ENCODE measurements at regions not wholly inside any gene's neighbourhood (a gene's known extent, or its start where the extent isn't known, plus 50 kb on each side); places are given as distances from the start of the nearest gene placed in this dataset.

GRCh38 chr15:96581371-96581770 lies 250.9 kb downstream of the NR2F2 start:
- Histone ChIP-seq H3K4me2 (ENCODE audit: insufficient read depth, low read length) (no peak overlapping the region), H3K9me1 (replicated peaks; ENCODE audit: control insufficient read depth, extremely low read depth, insufficient read depth, low read length) (no peaks in the 10 kb centered on the region), H4K20me1 (replicated peaks; ENCODE audit: control insufficient read depth, extremely low read depth, insufficient read depth, low read length) (no peaks in the 10 kb centered on the region), H3K9me3 (replicated peaks; ENCODE audit: control insufficient read depth, insufficient read depth, low read length) (no peaks in the 10 kb centered on the region), H3K79me2 (ENCODE audit: control insufficient read depth, insufficient read depth, low read length) (no peaks in the 10 kb centered on the region), H3K36me3 (ENCODE audit: control insufficient read depth in 2 of 2, extremely low read depth in 1 of 2, insufficient read depth in 2 of 2, low read length in 2 of 2) (no peaks in the 10 kb centered on the region), H3K27ac (ENCODE audit: insufficient read depth, low read depth, low read length) (no peak overlapping the region), H3K9ac (replicated peaks; ENCODE audit: extremely low read depth, insufficient read depth, low read length) (no peak overlapping the region), H3K4me1 (ENCODE audit: control insufficient read depth, extremely low read depth, insufficient read depth, low read length) (no peaks in the 10 kb centered on the region), H3K4me3 (replicated peaks in 1 of 3; ENCODE audit: insufficient read depth in 1 of 3, low read depth in 1 of 3, low read length in 3 of 3) (no peak overlapping the region), H2AFZ (ENCODE audit: low read depth, low read length) (no peak overlapping the region), H3K27me3 (ENCODE audit: control insufficient read depth in 2 of 2, insufficient read depth in 2 of 2, low read length in 2 of 2) (peaks cover 0 to 1% of the 10 kb centered on the region in 2 experiments)
- intact Hi-C loops (cut with micrococcal nuclease) (loop anchor here (10.0 kb wide), 2 partner anchors 1173 to 1407 kb away; no protein-coding TSS in a partner anchor), dilution Hi-C loops (cut with MboI; ENCODE audit: extremely low pct_ligation_motif_present, low sequenced_read_pairs) (no loop called here)
- POLR2A ChIA-PET, result no interaction called here
- TF ChIP-seq, protein P1, sequence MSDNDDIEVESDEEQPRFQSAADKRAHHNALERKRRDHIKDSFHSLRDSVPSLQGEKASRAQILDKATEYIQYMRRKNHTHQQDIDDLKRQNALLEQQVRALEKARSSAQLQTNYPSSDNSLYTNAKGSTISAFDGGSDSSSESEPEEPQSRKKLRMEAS (IDR thresholded peaks at IDR 0.05; ENCODE audit: insufficient read depth, insufficient read length), result no peak
- TF ChIP-seq CTCF (IDR thresholded peaks at IDR 0.05; ENCODE audit: extremely low read depth in 1 of 2, insufficient read depth in 1 of 2, low read depth in 1 of 2, low read length in 2 of 2) (no peak), EZH2 (IDR thresholded peaks at IDR 0.05; ENCODE audit: borderline replicate concordance, low read depth, low read length, severe bottlenecking) (no peak), GATA2 (IDR thresholded peaks at IDR 0.05; ENCODE audit: insufficient read depth, insufficient read length, low read depth, low read length) (no peak), FOS (IDR thresholded peaks at IDR 0.05; ENCODE audit: borderline replicate concordance, insufficient read depth, low read length) (no peak), POLR2A (IDR thresholded peaks at IDR 0.05; ENCODE audit: low read depth, low read length) (no peak), MYC (IDR thresholded peaks at IDR 0.05; ENCODE audit: low read depth, low read length) (no peak), JUN (IDR thresholded peaks at IDR 0.05; ENCODE audit: borderline replicate concordance, insufficient read depth, insufficient read length, low read depth) (no peak), POLR2AphosphoS5 (IDR thresholded peaks at IDR 0.05; ENCODE audit: insufficient read depth, low read depth, low read length) (no peak)
- DNase-seq (ENCODE audit: low read depth, low spot score), result no peak
- CTCF ChIA-PET, result no interaction called here
- BruUV-seq (replicated peaks), result no TSS peak
- no peak for FAIRE-seq

Data from endothelial cell of umbilical vein (primary cell).